Loucy (cell line): ENCODE measurements at regions not wholly inside any gene's neighbourhood (a gene's known extent, or its start where the extent isn't known, plus 50 kb on each side); places are given as distances from the start of the nearest gene placed in this dataset.

Source experiments
- EZH2phosphoT487 ChIP-seq: fragments of 200-600 bp; IDR thresholded peaks from 2 replicates; pipeline ENCODE4 v1.6.1; 2018; ENCODE audit warnings: antibody characterized with exemption, mild to moderate bottlenecking, moderate library complexity, borderline replicate concordance
- TF ChIP-seq, protein P1 (sequence below): fragments of 200-600 bp; sonication (generic); conservative IDR thresholded peaks from 2 replicates; pipeline ENCODE4 v1.5.1; 2014; ENCODE audit warnings: mild to moderate bottlenecking, antibody characterized with exemption, low read length

DNA sequence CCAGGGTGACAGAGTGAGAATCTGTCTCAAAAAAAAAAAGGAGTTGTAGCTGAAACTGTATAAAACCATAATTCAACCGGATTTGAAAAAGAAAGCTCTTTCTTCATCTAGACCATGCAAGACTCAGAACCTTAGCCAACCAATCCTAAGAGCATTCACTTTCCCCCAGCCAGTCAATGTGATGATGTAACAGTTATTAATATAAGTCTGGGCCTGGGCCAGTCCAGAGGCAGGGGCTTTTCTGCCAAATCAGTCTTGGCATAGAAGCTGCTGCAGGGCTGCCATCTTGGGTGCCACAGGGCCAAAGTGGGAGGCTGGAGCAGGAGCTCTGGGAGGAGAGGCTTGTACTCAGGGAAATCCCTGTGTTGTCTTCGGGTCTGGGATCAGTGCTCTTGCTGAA is 288.4 kb downstream of the CLIC5 start:
- TF ChIP-seq, protein P1, sequence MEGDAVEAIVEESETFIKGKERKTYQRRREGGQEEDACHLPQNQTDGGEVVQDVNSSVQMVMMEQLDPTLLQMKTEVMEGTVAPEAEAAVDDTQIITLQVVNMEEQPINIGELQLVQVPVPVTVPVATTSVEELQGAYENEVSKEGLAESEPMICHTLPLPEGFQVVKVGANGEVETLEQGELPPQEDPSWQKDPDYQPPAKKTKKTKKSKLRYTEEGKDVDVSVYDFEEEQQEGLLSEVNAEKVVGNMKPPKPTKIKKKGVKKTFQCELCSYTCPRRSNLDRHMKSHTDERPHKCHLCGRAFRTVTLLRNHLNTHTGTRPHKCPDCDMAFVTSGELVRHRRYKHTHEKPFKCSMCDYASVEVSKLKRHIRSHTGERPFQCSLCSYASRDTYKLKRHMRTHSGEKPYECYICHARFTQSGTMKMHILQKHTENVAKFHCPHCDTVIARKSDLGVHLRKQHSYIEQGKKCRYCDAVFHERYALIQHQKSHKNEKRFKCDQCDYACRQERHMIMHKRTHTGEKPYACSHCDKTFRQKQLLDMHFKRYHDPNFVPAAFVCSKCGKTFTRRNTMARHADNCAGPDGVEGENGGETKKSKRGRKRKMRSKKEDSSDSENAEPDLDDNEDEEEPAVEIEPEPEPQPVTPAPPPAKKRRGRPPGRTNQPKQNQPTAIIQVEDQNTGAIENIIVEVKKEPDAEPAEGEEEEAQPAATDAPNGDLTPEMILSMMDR = no peak
- no peak for TF ChIP-seq EZH2phosphoT487
